ENCODE measurements at regions not wholly inside any gene's neighbourhood (a gene's known extent, or its start where the extent isn't known, plus 50 kb on each side); places are given as distances from the start of the nearest gene placed in this dataset.

- no peak for DNase-seq
Observed at GRCh38 chr1:39109644-39110043, 83.5 kb downstream of the NDUFS5 start.

- DNase-seq = no peak
Observed at GRCh38 chr1:39110325-39110851, 84.2 kb downstream of the NDUFS5 start.

- DNase-seq = no peak
Observed at GRCh38 chr1:39110882-39111281, 84.7 kb downstream of the NDUFS5 start.

- DNase-seq = no peak
Observed at GRCh38 chr1:39113109-39113743, 87.1 kb downstream of the NDUFS5 start.

- no peak for DNase-seq
Observed at GRCh38 chr1:39115271-39116110, 89.0 kb upstream of the MACF1 start.

- no peak for DNase-seq
Observed at GRCh38 chr1:39116116-39116607, 88.3 kb upstream of the MACF1 start.

- DNase-seq = no peak
Observed at GRCh38 chr1:39116860-39117728, 87.4 kb upstream of the MACF1 start.

- DNase-seq = no peak
Observed at GRCh38 chr1:39117899-39118450, 86.5 kb upstream of the MACF1 start.

- DNase-seq = no peak
Observed at GRCh38 chr1:39122056-39122455, 82.4 kb upstream of the MACF1 start.

GRCh38 chr1:39124282-39124681 lies 80.2 kb upstream of the MACF1 start:
- DNase-seq = no peak

- no peak for DNase-seq
Observed at GRCh38 chr1:39127513-39127912, 77.0 kb upstream of the MACF1 start.

GRCh38 chr1:39128126-39128525 lies 76.4 kb upstream of the MACF1 start:
- DNase-seq = no peak

- no peak for DNase-seq
Observed at GRCh38 chr1:39128959-39129358, 75.5 kb upstream of the MACF1 start.

GRCh38 chr1:39129514-39129913 lies 75.0 kb upstream of the MACF1 start:
- no peak for DNase-seq

GRCh38 chr1:39130325-39130724 lies 74.2 kb upstream of the MACF1 start:
- DNase-seq = no peak

- no peak for DNase-seq
Observed at GRCh38 chr1:39131940-39132339, 72.6 kb upstream of the MACF1 start.

- no peak for DNase-seq
Observed at GRCh38 chr1:39132505-39133339, 71.8 kb upstream of the MACF1 start.

GRCh38 chr1:39133340-39133684 lies 71.2 kb upstream of the MACF1 start:
- DNase-seq = no peak

- DNase-seq = no peak
Observed at GRCh38 chr1:39134768-39135333, 69.6 kb upstream of the MACF1 start.

- DNase-seq = no peak
Observed at GRCh38 chr1:39136638-39137037, 67.9 kb upstream of the MACF1 start.

- no peak for DNase-seq
Observed at GRCh38 chr1:39139723-39140360, 64.7 kb upstream of the MACF1 start.
